ENCODE measurements at regions not wholly inside any gene's neighbourhood (a gene's known extent, or its start where the extent isn't known, plus 50 kb on each side); places are given as distances from the start of the nearest gene placed in this dataset.
"Not testable (repeated sequence)": the region's sequence is repeated elsewhere in the genome, so short reads cannot be mapped to it uniquely, and the experiment has no call there.

DNA sequence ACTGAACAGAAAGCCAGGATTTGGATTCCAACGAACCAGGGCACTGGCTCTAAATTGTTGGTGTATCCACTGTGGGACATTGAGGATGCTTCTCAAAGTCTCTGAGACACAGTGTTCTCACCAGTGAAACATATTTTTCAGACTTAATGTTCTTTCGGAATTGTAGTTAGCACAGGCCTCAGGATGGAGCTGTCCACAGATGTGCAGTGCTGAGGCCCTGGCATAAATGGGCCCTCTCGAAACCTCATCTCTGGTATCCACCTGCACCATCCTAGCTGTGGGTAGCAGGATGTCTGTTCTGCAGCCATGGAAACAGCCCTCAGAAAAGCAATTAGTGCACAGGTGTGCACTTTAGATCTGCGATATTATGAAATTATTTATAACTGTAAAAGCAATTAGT is 656.8 kb downstream of the TBC1D22A start:
- no peak for DNase-seq (ENCODE audit: low spot score)

DNA sequence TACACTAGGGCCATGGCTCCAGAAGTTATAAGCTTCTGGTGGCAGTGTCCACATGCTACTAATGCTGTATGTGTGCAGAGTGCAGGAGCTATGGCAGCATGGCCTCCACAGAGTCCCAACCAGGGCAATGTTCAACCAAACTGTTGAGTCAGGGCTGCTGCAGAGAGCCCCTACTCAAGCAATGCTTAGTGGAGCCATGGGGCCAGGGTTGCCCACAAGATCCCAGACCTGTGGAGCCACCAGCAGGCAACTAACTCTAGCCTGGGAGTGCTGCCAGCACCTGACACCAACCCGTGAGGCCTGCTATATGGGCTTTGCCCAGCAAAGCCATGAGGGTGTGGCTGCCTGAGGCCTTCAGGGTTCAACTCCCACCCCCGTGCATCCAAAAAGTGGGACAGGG is 655.2 kb downstream of the TBC1D22A start:
- no peak for DNase-seq (ENCODE audit: low spot score)

- no peak for DNase-seq (ENCODE audit: low spot score)
These were observed 648.6 kb downstream of the TBC1D22A start for GRCh38 chr22:47411006-47411405.

- DNase-seq (ENCODE audit: low spot score) = no peak
These were observed 647.3 kb downstream of the TBC1D22A start for GRCh38 chr22:47409539-47410275.

DNA sequence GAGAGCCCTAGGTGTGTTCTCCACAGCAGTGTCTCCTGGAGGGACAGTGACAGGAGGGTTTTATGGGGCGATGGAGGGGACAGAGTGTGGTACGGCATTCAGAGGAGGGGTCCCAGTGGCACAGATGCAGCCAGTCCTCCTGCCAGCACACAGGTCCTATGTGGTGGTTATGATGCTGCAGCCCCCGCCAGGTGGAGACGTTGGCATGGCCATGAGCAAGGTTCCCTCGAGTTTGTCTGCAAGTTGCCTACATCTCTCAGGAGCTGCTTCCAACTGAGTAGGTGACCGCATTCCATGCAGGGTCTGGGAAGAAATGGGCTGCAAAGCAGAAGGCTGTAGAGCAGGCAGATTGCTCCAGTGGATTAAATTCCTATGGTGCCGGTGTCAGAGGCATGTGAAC is 646.0 kb downstream of the TBC1D22A start:
- DNase-seq (ENCODE audit: low spot score) = no peak

GRCh38 chr22:47407461-47408025 is 645.1 kb downstream of the TBC1D22A start:
- DNase-seq (ENCODE audit: low spot score) = no peak

GRCh38 chr22:47406896-47407295 is 644.4 kb downstream of the TBC1D22A start:
- no peak for DNase-seq (ENCODE audit: low spot score)

DNA sequence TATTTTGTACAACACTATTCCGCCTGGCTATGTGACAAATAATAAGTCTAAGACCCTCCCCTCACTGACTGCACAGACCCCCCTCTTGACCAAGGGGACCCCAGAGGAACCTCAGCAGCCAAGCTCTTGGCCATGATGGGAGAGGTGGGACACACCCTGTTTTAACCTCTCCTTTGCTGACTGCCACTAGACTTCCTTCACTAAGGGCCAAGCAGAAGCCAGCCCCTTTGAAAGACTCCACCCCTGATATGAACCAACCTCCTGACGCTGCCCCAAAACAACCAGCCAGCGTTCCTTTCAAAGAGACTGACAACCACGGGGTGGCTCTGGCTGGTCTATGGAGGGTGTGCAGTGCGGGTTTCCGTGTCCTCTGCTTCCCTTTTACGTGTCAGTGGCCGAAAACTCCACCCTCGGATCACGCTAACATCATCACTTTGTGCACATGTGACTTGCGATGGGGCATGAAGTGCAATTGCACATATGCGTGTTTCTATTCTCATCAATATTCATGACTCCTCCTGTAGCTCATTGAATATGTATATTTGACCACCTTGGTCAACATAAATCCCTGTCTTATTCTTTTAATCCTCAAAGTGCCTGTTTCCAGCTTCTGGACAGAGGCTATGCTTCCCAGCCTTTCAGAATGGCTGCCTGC is 643.9 kb downstream of the TBC1D22A start:
- DNase-seq (ENCODE audit: low spot score) = no peak

DNA sequence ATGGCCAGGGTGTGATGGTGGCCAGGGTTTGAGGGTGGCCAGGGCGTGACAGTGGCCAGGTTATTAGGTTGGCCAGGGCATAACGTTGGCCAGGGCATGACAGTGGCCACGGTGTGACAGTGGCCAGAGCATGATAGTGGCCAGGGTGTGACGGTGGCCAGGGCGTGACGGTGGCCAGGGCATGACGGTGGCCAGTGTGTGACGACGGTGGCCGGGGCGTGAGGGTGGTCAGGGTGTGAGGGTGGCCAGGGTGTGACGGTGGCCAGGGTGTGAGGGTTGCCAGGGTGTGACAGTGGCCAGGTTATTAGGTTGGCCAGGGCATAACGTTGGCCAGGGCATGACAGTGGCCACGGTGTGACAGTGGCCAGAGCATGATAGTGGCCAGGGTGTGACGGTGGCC is 642.8 kb downstream of the TBC1D22A start:
- not testable (repeated sequence) for DNase-seq (ENCODE audit: low spot score)

- no peak for DNase-seq (ENCODE audit: low spot score)
These were observed 640.6 kb downstream of the TBC1D22A start for GRCh38 chr22:47402876-47403525.

GRCh38 chr22:47401976-47402770 is 639.7 kb downstream of the TBC1D22A start:
- no peak for DNase-seq (ENCODE audit: low spot score)

GRCh38 chr22:47401592-47401898 is 639.1 kb downstream of the TBC1D22A start:
- DNase-seq (ENCODE audit: low spot score) = no peak

- no peak for DNase-seq (ENCODE audit: low spot score)
These were observed 638.5 kb downstream of the TBC1D22A start for GRCh38 chr22:47400701-47401591.

- DNase-seq (ENCODE audit: low spot score) = not testable (repeated sequence)
These were observed 637.7 kb downstream of the TBC1D22A start for GRCh38 chr22:47400131-47400530.

- no peak for DNase-seq (ENCODE audit: low spot score)
These were observed 636.7 kb downstream of the TBC1D22A start for GRCh38 chr22:47398921-47399790.

GRCh38 chr22:47398491-47398890 is 636.0 kb downstream of the TBC1D22A start:
- no peak for DNase-seq (ENCODE audit: low spot score)

GRCh38 chr22:47397673-47398072 is 635.2 kb downstream of the TBC1D22A start:
- no peak for DNase-seq (ENCODE audit: low spot score)

DNA sequence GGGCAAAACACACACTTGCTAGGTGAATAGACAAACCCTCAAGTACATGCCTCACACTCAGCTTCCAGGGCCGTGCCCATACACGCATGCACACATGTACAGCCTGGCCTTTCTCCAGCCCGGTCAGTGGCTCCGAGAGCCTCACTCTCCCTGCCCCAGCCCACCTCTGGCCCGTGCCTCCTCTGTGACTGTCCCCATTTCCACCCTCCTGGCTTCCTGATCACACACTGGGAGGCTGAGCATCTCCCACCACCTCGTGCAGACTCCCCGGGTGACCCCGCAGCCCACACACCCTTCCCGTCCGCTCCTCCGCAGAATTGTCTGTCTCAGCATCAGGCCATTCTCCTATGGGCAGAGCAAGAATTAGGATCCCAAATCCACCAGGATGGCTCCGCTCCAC is 634.1 kb downstream of the TBC1D22A start:
- no peak for DNase-seq (ENCODE audit: low spot score)

- no peak for DNase-seq (ENCODE audit: low spot score)
These were observed 633.7 kb downstream of the TBC1D22A start for GRCh38 chr22:47396105-47396504.

- DNase-seq (ENCODE audit: low spot score) = no peak
These were observed 633.0 kb downstream of the TBC1D22A start for GRCh38 chr22:47395481-47395880.

All from AG08395 (cell line).